ENCODE measurements at regions not wholly inside any gene's neighbourhood (a gene's known extent, or its start where the extent isn't known, plus 50 kb on each side); places are given as distances from the start of the nearest gene placed in this dataset.
"Not testable (repeated sequence)": the region's sequence is repeated elsewhere in the genome, so short reads cannot be mapped to it uniquely, and the experiment has no call there.

DNA sequence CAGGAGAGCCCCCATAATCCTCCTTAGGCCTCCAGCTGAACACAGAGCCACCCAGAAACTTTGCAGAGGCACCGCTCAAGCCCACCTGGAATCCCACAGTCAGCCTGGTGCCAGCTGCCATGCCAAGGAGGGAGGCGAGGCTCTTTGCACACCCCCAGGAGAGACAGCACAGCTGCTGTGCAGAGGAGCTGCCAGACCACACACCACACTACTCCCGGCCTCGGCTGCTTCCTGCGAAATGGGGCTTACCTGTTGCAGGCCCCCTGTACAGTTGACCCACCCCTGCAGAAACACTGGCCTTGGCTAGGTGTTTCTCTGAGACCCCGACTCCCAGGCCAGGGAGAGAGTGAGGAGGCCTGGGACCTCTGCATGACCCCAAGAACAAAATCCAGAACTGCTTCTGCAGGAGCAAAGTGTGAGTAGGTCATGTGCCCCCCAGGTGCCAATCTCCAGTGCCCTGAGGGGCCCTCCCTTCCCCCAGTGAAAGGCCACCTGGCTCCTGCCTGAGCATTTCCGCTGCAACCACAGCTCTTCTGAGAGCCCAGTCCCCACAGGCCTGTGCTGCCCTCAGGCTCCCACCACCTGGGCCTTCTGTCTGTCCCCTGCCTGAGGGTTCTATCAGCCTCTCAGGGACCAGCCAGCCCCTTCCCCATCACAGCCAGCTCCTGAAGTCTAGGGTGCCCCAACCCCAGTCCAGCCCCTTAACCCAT is 580.4 kb downstream of the UQCRFS1 start:
- H3K9me3 ChIP-seq = peaks cover 0 to under 1% (median 0%) of the 10 kb centered on the region in 4 donors
- intact Hi-C loops (cut with DNase I) = no loop called here
- H3K4me1 ChIP-seq = no peaks in the 10 kb centered on the region
- H3K27ac ChIP-seq = no peak overlapping the region
- DNase-seq = no peak
- no peak overlapping the region for H3K4me3 ChIP-seq
- H3K36me3 ChIP-seq = no peaks in the 10 kb centered on the region
- WGBS, 2 donors = 63 to 89% methylated on average over 7 of the region's 7 CpGs
- H3K27me3 ChIP-seq = no peaks in the 10 kb centered on the region
- TF ChIP-seq, protein P1, sequence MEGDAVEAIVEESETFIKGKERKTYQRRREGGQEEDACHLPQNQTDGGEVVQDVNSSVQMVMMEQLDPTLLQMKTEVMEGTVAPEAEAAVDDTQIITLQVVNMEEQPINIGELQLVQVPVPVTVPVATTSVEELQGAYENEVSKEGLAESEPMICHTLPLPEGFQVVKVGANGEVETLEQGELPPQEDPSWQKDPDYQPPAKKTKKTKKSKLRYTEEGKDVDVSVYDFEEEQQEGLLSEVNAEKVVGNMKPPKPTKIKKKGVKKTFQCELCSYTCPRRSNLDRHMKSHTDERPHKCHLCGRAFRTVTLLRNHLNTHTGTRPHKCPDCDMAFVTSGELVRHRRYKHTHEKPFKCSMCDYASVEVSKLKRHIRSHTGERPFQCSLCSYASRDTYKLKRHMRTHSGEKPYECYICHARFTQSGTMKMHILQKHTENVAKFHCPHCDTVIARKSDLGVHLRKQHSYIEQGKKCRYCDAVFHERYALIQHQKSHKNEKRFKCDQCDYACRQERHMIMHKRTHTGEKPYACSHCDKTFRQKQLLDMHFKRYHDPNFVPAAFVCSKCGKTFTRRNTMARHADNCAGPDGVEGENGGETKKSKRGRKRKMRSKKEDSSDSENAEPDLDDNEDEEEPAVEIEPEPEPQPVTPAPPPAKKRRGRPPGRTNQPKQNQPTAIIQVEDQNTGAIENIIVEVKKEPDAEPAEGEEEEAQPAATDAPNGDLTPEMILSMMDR (IDR thresholded peaks at IDR 0.05) = no peak
- no peak for TF ChIP-seq EP300 (IDR thresholded peaks at IDR 0.05)
- TF ChIP-seq POLR2AphosphoS5 (IDR thresholded peaks at IDR 0.05) = no peak
- no peak for TF ChIP-seq POLR2A (IDR thresholded peaks at IDR 0.05)

DNA sequence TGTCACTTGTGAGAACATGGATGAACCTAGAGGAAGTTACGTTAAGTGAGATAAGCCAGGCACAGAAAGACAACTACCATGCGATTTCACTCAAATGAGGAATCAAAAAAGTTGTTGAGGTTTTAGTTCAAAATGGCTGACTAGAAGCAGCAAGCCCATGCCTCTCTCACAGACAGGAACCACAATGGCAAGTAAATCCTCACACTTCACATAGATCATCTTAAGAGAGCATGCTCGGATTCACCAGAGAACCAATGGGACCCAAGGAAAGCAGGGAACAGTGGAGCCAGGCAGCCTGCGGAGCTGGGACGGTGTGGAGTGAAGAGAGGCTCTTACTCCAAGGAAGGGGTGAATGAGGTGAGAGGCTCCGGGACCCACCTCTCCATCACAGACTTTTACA is 581.0 kb downstream of the UQCRFS1 start:
- Histone ChIP-seq H3K36me3 (no peaks in the 10 kb centered on the region), H3K4me3 (no peak overlapping the region), H3K4me1 (no peaks in the 10 kb centered on the region), H3K27ac (no peak overlapping the region), H3K9me3 (peaks cover 0 to 2% (median 0%) of the 10 kb centered on the region in 4 donors), H3K27me3 (no peaks in the 10 kb centered on the region)
- intact Hi-C loops (cut with DNase I) = no loop called here
- 77 to 88% methylated on average over 6 of the region's 6 CpGs for WGBS, 2 donors
- no peak for DNase-seq
- TF ChIP-seq EP300 (IDR thresholded peaks at IDR 0.05) = no peak
- TF ChIP-seq, protein P1 (IDR thresholded peaks at IDR 0.05) = no peak
- no peak for TF ChIP-seq POLR2AphosphoS5 (IDR thresholded peaks at IDR 0.05)
- TF ChIP-seq POLR2A (IDR thresholded peaks at IDR 0.05) = no peak

DNA sequence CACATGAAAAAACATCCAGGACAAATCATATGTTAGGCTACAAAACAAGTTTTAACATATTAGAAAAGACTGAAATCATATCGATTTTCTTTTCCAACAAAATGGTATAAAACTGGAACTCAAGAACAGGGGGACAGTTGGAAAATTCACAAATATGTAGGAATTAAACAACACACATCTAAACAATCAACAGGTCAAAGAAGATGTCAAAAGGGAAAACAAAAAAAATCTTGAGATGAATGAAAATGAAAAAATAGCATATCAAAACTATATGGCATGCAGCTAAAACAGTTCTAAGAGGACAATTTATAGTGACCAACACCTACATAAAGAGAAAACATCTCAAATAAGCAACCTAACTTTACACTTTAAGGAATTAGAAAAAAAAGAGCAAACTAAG is 585.3 kb downstream of the UQCRFS1 start:
- Histone ChIP-seq H3K36me3 (no peaks in the 10 kb centered on the region), H3K4me1 (no peaks in the 10 kb centered on the region), H3K4me3 (no peak overlapping the region), H3K27me3 (no peaks in the 10 kb centered on the region), H3K9me3 (peaks cover 0 to 2% (median 0%) of the 10 kb centered on the region in 4 donors), H3K27ac (no peak overlapping the region)
- TF ChIP-seq POLR2A (IDR thresholded peaks at IDR 0.05) = no peak
- TF ChIP-seq, protein P1 (IDR thresholded peaks at IDR 0.05) = no peak
- TF ChIP-seq POLR2AphosphoS5 (IDR thresholded peaks at IDR 0.05) = no peak
- DNase-seq = no peak
- intact Hi-C loops (cut with DNase I) = no loop called here
- WGBS, 2 donors = 89 to 94% methylated on average over 1 of the region's 1 CpG

DNA sequence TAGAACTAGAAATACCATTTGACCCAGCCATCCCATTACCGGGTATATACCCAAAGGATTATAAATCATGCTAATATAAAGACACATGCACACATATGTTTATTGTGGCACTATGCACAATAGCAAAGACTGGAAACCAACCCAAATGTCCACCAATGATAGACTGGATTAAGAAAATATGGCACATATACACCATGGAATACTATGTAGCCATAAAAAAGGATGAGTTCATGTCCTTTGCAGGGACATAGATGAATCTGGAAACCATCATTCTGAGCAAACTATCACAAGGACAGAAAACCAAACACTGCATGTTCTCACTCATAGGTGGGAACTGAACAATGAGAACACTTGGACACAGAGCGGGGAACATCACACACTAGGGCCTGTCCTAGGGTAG is 586.5 kb downstream of the UQCRFS1 start:
- H3K4me3 ChIP-seq; H3K9me3 ChIP-seq; H3K4me1 ChIP-seq; H3K27ac ChIP-seq; intact Hi-C loops (cut with DNase I); H3K36me3 ChIP-seq; DNase-seq; H3K27me3 ChIP-seq: not testable (repeated sequence)
- 96% methylated on average over 2 of the region's 2 CpGs for WGBS, 2 donors

DNA sequence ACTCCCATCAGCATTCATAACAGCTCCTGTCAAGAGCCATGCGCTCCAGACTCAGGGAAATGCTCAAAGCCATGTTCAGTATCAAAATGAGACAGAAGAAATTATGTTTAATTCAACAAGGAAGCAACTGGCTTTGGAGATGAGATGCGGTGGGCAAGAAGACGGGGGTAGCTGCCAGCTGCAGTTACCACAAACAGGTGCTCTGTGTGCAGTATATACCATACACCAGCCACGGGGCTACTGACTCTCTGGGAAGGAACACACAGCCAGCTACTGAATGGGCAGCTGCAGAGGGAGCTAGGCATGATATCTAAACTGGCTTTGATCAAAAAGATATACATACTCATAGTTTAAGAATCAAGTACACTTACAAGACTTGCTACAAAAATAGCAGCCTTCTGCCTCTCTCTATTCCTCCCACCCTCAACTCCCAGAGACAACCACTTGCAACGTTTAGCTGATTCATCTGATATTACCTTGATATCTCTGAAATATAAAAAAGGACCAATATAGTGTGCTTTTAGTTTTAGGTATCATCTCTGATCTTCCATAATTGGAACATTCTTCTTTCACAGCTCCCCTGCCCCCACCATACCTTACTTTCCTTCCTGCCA is 593.0 kb downstream of the UQCRFS1 start:
- TF ChIP-seq EP300 (IDR thresholded peaks at IDR 0.05) (no peak), POLR2AphosphoS5 (IDR thresholded peaks at IDR 0.05) (no peak), POLR2A (IDR thresholded peaks at IDR 0.05) (no peak)
- TF ChIP-seq, protein P1 (IDR thresholded peaks at IDR 0.05) = no peak
- H3K27ac ChIP-seq = no peak overlapping the region
- H3K4me1 ChIP-seq = no peaks in the 10 kb centered on the region
- DNase-seq = no peak
- H3K36me3 ChIP-seq = no peaks in the 10 kb centered on the region
- intact Hi-C loops (cut with DNase I) = no loop called here
- no peak overlapping the region for H3K4me3 ChIP-seq
- 56 to 81% methylated on average over 5 of the region's 5 CpGs for WGBS, 2 donors
- no peaks in the 10 kb centered on the region for H3K27me3 ChIP-seq
- peaks cover 0 to 11% (median 3%) of the 10 kb centered on the region in 4 donors for H3K9me3 ChIP-seq

Data from sigmoid colon (tissue), 6 donors.